SKM-1 (cell line): ENCODE measurements at regions not wholly inside any gene's neighbourhood (a gene's known extent, or its start where the extent isn't known, plus 50 kb on each side); places are given as distances from the start of the nearest gene placed in this dataset.

ENCODE experiments used
- DNase-seq: peaks from one replicate; lab custom pipeline; 2025; ENCODE audit not compliant: unreplicated experiment; lab: John Stamatoyannopoulos, UW

- DNase-seq = no peak
Observed at GRCh38 chr15:47412802-47413201, 304.5 kb upstream of the SEMA6D start.

GRCh38 chr15:47414207-47414606, 303.1 kb upstream of the SEMA6D start:
- DNase-seq = no peak

GRCh38 chr15:47415539-47415971, 301.8 kb upstream of the SEMA6D start:
- DNase-seq = no peak

GRCh38 chr15:47422881-47423665, 294.2 kb upstream of the SEMA6D start:
- no peak for DNase-seq

GRCh38 chr15:47427463-47427862, 289.8 kb upstream of the SEMA6D start:
- no peak for DNase-seq

- no peak for DNase-seq
Observed at GRCh38 chr15:47429376-47429775, 287.9 kb upstream of the SEMA6D start.

- no peak for DNase-seq
Observed at GRCh38 chr15:47431501-47431900, 285.8 kb upstream of the SEMA6D start.

- no peak for DNase-seq
Observed at GRCh38 chr15:47432826-47433225, 284.5 kb upstream of the SEMA6D start.

- DNase-seq = no peak
Observed at GRCh38 chr15:47434596-47434995, 282.7 kb upstream of the SEMA6D start.

- DNase-seq = no peak
Observed at GRCh38 chr15:47437491-47437890, 279.8 kb upstream of the SEMA6D start.

GRCh38 chr15:47439146-47440111, 277.9 kb upstream of the SEMA6D start:
- no peak for DNase-seq

- no peak for DNase-seq
Observed at GRCh38 chr15:47442371-47442770, 274.9 kb upstream of the SEMA6D start.

GRCh38 chr15:47443839-47444238, 273.5 kb upstream of the SEMA6D start:
- no peak for DNase-seq

- DNase-seq = no peak
Observed at GRCh38 chr15:47445723-47446392, 271.4 kb upstream of the SEMA6D start.

GRCh38 chr15:47460795-47461573, 256.3 kb upstream of the SEMA6D start:
- DNase-seq = peak; percentile 82

GRCh38 chr15:47461652-47462141, 255.6 kb upstream of the SEMA6D start:
- DNase-seq = no peak

- no peak for DNase-seq
Observed at GRCh38 chr15:47466357-47466756, 250.9 kb upstream of the SEMA6D start.

- DNase-seq = no peak
Observed at GRCh38 chr15:47470983-47471382, 246.3 kb upstream of the SEMA6D start.

GRCh38 chr15:47473106-47473725, 244.1 kb upstream of the SEMA6D start:
- no peak for DNase-seq

GRCh38 chr15:47473832-47474231, 243.5 kb upstream of the SEMA6D start:
- no peak for DNase-seq
